K562 (cell line): ENCODE measurements at regions not wholly inside any gene's neighbourhood (a gene's known extent, or its start where the extent isn't known, plus 50 kb on each side); places are given as distances from the start of the nearest gene placed in this dataset.

Experiments used
- ATF4 ChIP-seq: fragments of 450-650 bp; formaldehyde crosslinking; IDR thresholded peaks from 2 replicates; pipeline ENCODE4 v1.4.0; 2022; ENCODE audit warnings: mild to moderate bottlenecking, moderate library complexity
- E4F1 ChIP-seq: fragments of 250-450 bp; sonication (Bioruptor Pico); IDR thresholded peaks from 2 replicates; pipeline ENCODE4 v1.5.0; 2021; ENCODE audit warnings: mild to moderate bottlenecking, borderline replicate concordance
- HBP1 ChIP-seq: fragments of 450-650 bp; formaldehyde crosslinking; IDR thresholded peaks from 2 replicates; pipeline ENCODE4 v1.4.0; 2022; ENCODE audit warnings: missing genetic modification characterization
- POLR2A ChIP-seq: fragments of 450-650 bp; conservative IDR thresholded peaks from 2 replicates; pipeline ENCODE4 v1.6.1; 2016
- RBM39 ChIP-seq: fragments of 200-400 bp; formaldehyde crosslinking; optimal IDR thresholded peaks from 2 replicates; pipeline ENCODE3; 2018; ENCODE audit warnings: low read depth, low read length

- TF ChIP-seq E4F1 (no peak), POLR2A (no peak), ATF4 (CRISPR knock-in tag) (no peak), RBM39 (no peak), HBP1 (CRISPR knock-in tag) (no peak)
Observed at GRCh38 chr7:119861385-119861784, 411.6 kb upstream of the KCND2 start.
